GF-D8 (cell line): ENCODE measurements at regions not wholly inside any gene's neighbourhood (a gene's known extent, or its start where the extent isn't known, plus 50 kb on each side); places are given as distances from the start of the nearest gene placed in this dataset.
"Not testable (repeated sequence)": the region's sequence is repeated elsewhere in the genome, so short reads cannot be mapped to it uniquely, and the experiment has no call there.

ENCODE experiments used
- DNase-seq: peaks from one replicate; lab custom pipeline; 2025; lab: John Stamatoyannopoulos, UW

DNA sequence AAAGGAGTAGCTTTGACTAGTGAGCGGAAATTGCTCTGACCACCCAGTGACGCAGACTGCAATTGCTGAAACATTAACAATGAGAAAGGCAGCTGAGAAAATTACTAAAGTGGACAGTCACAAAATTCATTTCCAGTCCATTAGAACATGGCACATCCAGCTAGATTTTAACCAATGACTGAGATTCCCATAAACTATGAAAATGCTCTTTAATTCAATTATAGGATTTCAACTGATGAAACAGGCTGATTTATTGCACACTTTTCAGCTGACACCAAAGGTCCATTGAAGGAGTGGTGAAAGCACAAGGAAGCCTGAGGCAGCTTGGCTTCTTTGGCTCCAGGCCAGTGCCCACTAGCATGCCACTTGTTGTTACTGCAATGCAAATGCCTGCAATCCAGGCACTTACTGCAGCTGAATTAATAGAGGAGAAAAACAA is 933.4 kb downstream of the SLITRK6 start:
- no peak for DNase-seq

DNA sequence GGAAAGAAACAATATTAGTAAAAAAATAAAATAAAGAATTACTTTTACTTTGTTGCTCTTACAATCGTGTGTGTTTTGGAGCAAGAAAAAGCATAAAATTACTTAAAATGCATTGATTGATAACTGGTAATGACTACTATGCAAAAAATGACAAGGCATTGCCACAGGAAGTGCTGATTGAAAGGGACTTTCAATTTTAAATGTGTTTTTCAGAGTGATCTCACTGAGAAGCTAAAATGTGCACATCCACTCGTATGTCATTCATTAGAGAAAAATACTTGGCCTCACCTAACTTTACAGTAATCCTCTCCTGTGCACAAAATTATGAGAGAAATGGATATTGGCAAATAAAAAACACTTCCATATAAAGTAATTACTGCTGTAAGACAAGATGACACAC is 934.9 kb downstream of the SLITRK6 start:
- DNase-seq, result no peak

DNA sequence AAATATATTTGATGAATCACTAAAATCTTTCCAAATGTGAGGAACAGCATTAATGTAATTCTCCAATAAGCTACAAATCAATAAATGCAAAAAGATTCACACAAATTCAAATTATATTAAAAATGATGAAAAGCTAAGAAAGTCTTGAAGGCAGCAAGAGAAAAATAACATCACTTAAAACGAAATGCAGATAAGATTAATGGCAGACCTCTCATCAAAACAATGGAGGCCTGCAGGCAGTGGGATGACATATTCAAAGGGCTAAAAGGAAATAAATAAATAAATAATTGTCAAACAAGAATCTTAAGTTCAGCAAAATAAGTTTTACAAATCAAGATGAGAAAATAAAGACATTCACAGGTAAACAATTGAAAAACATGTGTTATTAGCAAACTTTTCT is 952.1 kb downstream of the SLITRK6 start:
- no peak for DNase-seq

DNA sequence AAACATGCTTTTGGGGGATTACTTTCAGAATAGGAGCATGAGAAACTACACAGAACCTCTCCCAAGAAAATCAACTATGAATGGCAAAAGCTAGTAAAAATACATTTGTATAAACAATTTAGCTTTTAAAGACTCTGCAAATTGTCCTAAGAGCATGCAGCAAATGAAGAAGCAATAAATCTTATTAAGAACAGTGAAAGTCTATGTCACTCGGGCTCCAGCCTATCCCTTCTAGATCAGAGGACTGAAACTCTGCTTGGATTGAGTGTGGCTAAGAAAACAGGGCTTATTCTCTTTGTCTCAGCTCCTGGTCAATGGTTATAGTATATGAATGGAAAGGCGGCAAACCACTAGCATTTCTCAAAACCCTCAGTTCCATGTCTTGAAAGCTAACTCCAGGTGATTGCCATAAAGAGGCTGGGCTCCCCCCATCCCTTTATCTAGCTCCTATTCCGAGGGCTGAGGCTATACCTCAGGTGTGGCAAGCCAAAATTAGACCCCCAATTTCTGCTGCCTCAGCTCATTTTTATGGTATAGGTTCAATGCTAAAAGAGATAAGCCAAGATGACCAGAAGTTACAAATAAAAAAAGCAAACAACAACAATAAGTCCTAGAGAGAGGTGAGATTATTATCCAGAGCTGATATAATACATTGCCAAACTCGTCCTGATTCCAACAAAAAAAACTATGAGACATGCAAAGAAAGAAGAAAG is 953.2 kb downstream of the SLITRK6 start:
- DNase-seq, result no peak

DNA sequence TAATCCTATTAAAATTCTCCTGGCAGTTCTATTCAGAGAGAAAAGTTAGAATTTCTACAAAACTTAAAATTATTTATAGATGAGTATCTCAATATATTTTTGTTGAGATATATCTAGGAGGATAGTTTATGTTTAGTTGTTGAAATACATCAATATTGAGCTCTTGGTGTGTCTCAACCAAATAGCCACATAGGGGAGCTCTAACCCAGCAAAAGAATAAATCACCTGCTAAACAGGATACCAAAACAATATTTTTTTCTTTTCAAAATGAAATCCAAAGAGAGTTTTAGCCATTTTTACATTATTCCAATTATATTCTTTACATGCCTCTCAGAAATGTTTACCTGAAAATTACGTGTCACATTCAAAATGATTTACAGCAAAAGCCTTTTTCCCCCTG is 954.7 kb downstream of the SLITRK6 start:
- no peak for DNase-seq

DNA sequence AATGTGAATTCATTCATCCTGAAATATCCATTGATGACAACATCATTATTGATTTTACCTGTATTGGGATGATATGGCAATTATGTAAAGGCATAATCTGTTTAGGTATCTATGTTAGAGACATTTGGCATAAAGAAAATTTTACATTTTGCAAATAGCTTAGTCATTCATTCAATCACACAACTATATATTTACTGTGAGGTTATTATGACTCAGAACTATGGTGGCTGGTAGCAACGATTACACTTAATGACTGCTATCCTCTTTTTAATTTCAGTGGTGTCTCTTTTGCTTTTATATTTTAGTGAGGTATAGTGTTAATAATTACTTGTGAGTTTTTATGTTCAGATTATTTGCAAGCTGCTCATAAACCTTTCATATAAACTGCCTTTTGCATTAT is 955.9 kb downstream of the SLITRK6 start:
- DNase-seq, result no peak

DNA sequence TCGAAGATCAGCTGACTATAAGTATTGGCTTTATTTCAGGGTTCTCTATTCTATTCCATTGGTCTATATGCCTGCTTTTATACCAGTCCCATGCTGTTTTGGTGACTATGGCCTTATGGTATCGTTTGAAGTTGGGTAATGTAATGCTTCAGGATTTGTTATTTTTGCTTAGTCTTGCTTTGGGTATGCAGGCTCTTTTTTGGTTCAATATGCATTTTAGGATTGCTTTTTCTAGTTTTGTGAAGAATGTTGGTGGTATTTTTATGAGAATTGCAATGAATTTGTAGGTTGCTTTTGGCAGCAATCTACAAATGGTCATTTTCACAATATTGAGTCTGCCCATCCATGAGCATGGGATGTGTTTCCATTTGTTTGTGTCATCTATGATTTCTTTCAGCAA is 951.9 kb upstream of the SLITRK1 start:
- DNase-seq, result no peak

DNA sequence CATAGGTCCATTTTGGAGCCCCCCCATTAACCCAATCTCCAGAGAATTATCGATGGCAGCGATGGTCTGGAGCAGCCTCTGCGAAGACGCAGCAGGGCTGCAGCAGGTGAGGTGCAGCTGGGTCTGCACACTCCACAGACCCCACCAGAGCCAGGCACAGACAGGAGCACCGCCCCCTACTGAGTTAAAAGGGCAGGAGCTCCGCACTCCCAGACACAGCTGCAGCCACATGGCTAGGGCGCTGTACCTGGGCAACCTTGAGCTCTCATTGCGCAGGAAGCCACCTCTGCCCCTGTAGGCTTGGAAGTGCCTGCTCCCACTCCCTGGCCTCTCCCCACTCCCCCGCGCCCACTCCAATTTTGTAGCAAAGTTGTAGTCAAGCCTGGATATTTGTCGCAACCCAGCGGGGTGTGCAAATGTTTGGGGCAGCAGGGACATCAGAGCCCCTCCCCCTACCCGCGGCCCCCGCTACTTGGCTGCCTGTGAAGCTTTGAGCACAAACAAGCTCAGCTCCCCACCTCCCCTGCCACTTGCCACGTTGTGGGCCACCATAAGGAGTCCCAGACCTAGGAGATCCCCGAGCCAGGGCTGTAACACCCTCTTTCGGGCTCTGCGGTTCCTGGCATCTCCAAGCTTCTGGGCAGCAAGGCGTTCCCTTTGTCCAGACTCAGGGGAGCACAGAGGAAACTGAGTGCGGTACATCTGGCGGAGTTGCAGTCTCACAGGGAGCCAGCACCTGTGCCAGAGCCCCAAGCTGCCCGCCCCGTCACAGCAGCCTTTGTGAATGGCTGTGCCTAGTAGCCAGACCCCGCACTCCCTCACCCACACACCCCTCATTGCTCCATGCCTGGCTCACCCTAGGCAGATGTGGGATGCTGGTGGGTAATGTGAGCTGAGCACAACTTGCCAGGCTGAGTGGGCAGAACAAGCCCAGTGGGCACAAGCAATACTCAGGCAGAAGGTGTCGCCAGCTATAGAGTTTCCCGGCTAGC is 949.7 kb upstream of the SLITRK1 start:
- no peak for DNase-seq

DNA sequence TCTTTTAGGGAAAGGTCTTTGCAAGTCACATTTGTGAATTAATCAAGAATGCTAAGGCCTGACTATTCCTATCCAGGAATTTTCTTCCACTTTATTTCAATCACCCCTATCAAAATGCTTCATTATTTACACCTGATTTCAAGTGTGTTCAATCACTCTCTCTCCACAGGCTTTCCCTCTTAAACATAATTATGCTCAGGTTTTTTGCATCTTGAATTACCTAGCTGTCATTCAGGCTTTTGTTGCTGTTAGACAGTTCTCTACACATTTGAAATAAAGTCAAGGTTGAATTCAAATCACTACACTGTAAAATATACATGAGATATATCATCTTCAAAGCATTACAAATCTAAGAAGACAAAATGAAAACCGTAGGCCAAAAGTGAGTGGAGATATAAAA is 941.3 kb upstream of the SLITRK1 start:
- no peak for DNase-seq

DNA sequence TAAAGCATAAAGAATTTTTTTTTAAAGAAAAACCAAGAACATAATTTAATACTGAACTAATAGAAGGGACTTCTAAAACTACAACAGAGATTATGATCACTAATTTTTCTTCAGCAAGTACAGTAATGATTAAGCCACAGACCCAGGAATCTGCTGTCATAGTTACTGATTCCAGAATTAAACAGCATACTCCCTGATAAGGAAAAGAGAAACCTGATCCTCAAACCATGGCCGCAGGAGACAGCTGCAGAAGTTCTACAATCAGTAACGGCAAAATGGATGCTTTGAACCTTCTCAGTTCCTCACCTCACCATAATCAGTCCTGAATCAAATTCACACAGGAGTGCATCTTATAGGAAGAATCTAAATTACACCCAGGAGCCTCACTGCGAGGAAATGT is 939.0 kb upstream of the SLITRK1 start:
- DNase-seq, result no peak

DNA sequence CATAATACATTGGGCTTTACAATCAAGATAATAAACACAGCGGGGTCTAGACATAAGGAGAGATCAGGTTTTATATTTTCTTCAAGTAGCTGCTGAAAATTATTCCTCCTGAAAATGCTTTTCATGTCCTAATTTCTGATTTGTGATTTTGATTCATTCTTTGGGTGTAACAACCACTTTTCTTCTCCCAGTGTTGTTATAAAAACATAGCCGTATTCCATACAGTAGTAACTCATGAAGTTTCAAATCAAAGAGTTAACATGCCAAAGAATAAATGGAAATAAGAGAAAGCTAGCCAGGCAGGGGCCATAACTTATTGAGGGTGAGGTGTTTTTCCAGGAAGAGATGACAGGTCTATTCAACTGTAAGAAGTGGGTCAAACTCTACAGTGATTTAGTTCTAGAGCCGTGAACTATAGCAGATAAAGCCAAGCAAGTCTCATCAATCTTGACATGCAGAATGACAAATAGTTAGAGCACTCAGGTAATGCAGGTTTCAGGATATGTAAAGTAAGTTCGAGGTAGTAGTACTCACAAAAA is 934.4 kb upstream of the SLITRK1 start:
- no peak for DNase-seq

DNA sequence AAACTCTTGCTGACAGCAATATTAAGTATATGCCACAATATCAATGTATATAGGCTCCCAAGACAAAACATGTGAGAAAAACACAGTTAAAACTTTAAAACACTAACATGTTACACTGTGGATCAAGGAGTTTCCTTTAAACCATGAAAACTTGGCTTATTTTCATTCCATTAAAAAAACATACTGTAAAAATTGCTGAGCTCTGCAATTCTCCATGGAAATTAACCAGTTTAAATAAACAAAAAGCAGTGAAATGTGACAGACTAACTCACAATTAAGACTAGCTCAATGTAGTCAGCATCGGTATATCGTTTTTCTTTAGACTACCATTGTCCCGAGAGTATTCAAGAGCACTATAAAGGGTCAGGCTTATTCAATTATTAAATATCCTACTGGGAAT is 930.5 kb upstream of the SLITRK1 start:
- no peak for DNase-seq

DNA sequence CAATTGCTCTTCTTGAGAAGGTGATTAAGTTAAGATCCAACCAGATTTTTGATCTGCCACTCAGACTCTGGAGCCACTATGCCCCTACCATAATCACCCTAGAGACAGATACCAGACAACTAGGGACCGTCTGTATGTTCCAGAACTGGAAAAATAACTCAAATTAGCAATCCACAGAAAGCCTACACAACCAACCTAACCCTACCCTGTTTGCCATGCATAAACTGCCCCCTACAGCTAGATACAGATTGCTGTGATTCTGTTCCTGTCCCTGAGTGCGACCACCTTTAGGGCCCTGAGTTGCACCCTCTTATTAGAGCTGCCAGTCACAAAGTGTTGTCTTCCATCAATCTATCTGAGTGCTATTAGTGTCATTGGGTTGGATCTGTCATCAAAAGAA is 929.8 kb upstream of the SLITRK1 start:
- DNase-seq, result no peak

DNA sequence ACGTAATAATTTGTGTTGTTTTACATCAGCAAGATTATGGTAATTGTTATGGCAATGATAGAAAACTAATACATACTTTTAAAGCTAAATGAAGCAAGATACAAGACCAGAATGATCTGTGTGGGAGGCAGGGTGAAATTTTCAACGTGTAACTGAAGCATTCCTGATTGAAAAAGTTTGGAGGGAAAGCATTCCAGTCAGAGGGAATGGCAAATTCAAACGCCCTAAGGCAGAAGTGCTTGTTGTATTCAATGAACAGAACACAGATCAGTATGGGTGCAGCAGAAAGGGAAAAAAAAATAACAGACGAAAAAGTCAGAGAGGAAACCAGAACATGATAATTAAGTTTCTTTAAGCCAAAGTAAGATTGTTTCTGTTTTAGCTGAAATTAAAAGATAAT is 928.5 kb upstream of the SLITRK1 start:
- DNase-seq, result no peak

DNA sequence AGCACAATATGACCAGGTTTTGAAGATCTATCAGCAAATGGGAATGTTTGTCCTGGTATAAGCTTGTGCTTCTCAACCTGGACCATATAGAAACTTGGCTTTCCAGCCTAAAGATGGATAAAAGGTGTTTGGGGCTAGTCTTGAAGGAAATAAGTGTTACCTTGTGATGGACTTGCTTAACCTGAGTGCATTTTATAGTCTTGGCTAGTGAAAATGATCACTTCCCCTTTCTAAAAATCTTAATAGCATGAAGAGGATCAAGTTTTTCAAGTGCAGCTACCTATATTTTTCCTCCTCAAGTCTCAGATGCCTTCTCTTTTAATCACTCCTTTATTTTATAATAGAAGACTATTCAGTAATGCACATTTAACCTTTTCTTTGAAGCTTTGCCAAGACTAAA is 919.8 kb upstream of the SLITRK1 start:
- no peak for DNase-seq

DNA sequence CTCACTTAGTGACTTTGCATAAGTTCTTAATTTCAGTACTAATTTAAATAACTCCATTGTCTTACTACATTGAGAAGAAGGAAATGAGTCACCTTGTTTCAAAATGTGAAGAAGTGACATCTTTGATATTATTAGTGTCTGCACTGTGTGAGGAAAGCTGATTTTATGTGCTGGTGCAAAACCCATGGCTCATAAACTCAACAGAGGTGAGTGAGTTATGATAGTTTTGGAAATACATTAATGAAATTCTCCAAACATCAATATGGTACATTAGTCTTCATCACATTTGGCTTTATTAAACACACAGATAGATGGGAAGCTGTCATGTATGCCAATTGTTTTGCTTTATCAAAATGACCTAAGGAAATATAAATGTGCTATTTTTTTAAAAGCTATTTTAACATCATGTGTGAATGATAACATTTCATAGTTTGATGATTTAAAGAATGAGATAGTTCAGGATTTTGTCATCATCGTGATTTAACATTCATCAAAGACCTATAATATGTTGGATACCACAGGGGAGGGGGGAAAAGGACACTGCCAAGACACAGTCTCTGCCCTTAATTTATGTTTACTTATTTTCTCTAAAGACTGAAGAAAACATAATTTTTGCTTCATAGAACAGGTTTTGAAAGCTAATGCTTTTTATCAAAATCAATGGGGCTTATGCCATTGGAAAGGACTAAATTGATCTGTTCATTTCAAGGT is 902.3 kb upstream of the SLITRK1 start:
- no peak for DNase-seq

DNA sequence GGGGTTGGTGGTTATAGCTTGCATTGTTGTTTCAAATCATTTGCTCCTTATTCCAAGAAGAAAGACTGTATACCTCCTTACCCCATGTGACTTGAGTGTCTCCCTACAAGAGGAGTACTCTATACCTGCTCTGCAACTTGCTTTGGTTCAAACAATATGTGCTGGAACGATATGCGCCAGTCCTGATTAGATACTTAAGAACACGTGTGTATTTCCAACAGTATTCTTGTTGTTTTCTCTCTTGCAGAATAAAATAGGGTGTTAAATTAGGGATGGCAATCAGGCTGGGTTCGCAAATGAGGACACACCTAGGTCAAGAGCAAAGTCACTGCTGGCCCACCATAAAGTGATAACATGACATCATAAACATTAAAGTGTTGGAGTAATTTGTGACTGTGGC is 895.0 kb upstream of the SLITRK1 start:
- DNase-seq, result no peak

DNA sequence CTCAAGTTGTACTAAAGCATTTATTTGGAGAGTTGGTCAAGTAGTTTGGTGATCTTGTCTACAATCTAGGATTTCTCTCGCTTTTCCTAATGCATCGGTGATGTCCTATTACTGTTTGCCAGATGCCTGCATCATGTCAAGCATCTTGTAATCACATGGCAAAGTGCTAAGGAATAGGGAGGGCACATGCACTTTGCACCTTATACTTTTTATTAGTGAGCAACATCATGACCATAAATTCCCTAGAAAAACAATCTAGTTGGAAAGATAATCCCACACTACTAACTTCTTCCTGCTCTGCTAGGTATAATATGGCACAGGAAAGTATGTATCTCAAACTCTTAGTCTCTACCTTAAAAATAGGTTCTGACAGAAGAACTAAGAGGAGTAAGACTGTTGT is 894.3 kb upstream of the SLITRK1 start:
- DNase-seq, result no peak

DNA sequence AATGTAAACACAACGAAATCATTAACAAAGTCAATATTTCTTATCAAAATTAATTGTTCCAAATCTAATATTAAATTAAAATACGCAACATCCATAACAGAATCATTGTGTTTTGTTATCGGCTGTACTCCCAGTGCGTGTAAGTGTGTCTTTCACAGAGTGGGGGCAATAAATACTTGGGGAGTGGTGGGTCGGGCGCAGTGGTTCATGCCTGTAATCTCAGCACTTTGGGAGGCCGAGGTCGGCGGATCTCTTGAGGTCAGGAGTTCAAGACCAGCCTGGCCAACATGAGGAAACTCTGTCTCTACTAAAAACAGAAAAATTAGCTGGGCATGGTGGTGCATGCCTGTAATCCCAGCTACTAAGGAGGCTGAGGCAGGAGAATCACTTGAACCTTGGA is 893.6 kb upstream of the SLITRK1 start:
- not testable (repeated sequence) for DNase-seq

DNA sequence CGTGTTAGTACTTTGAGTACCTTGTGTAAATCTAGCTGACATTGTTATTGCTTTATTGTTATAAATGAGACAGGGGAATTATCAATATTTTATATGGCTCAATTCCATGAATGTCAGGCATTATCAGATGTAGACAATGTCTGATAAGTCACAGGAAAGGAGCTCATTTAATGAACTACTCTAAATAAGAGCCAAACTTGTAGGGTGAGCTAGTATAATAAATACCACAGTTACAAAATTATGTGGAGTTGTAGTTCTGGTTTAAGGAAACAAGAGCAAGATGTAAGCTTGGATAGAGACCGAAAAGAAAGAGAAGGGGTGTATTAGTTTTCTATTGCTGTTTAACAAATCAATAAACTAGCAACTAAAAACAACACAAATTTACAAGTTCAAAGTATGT is 891.8 kb upstream of the SLITRK1 start:
- no peak for DNase-seq

DNA sequence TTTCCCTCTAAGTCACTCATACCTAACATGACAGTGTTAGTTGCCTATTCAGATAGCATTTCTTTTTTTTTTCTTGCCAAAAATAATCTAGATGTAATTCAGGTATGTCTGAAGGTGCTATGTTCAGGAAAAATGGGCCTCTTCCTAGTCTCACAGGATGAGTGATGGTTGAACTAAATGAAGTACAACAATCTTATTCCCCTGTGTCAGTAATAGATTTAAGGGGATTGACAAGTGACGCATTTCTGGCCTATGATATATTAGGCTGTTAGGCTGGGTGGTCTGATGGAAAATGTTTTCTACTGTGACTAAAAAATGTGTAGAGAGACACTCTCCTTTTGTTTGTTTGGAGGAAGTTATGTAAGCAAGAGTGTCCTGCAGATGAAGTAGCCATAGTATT is 878.7 kb upstream of the SLITRK1 start:
- DNase-seq, result no peak

DNA sequence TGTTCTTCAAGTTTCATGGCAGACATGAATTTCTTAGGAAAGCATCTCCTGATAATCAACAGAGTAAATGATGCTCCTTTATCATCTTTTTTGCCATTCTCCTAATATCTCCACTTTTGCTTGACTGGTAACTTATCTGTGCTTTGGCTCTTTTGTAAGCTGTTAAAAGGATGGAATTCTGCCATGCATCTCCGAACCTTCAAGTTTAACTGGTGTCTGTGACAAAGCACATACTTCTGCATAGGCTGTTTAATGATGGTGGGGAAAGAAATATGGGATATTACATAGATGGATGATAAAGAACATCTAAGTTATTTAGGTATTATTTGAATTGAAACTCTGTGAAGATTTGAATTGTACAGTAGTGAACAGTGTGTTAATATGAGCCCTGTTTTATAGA is 866.9 kb upstream of the SLITRK1 start:
- DNase-seq, result no peak
